ENCODE measurements at regions not wholly inside any gene's neighbourhood (a gene's known extent, or its start where the extent isn't known, plus 50 kb on each side); places are given as distances from the start of the nearest gene placed in this dataset.

DNA sequence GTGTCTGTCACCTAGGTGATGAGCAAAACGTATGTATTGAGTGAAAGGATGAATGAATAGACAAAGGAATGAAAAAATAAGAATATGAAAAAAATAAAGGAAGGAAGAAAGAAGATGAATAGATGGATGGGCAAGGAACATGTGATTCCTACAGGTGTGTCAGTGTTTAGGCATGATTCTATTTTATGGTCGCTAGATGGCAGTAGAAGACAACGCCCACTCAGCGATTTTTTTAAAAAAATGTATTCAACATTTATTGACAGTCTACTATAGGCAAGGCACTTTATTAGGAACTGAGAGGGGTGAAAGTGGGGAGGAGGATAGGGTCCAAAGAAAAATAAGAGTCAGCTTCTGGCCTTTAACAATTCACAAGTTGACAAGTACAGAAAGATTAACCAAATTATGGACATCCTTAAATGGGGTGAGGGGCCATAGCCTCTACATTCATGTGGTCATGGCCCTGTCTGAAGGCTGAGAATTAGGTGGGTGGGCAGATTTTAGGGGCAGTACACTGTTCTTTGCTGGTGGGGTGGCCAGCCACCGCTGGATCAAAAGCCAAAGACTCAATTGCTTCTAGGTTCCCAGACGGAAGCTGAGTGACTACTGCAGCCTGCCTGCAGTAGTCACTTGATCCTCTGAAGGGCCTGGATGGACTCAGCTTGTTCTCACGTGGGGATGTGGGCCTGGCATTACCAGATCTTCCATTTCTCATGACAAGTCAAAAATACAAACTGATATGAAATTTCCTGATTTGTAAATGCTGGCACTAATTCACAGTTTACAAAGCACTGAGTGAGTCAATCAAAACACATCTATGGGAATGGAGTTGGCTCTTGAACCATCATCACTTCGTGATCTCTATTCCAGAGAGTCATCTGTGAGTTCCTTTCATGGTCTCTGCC, 83.9 kb downstream of the FASLG start:
- Histone ChIP-seq H3K4me1 (ENCODE audit: insufficient read depth, poor library complexity, severe bottlenecking) (peaks cover 19% of the 10 kb centered on the region), H3K36me3 (ENCODE audit: low read depth) (no peaks in the 10 kb centered on the region), H3K27ac (ENCODE audit: poor library complexity, severe bottlenecking) (no peak overlapping the region), H3K27me3 (ENCODE audit: insufficient read depth, poor library complexity, severe bottlenecking) (no peaks in the 10 kb centered on the region), H3K9me3 (ENCODE audit: severe bottlenecking) (no peaks in the 10 kb centered on the region), H3K4me3 (ENCODE audit: severe bottlenecking) (no peak overlapping the region)
- ATAC-seq (ENCODE audit: low read depth) (no peak), DNase-seq (ENCODE audit: low spot score) (no peak)
- TF ChIP-seq CTCF (IDR thresholded peaks at IDR 0.05; ENCODE audit: poor library complexity, severe bottlenecking) = peak; percentile 96

DNA sequence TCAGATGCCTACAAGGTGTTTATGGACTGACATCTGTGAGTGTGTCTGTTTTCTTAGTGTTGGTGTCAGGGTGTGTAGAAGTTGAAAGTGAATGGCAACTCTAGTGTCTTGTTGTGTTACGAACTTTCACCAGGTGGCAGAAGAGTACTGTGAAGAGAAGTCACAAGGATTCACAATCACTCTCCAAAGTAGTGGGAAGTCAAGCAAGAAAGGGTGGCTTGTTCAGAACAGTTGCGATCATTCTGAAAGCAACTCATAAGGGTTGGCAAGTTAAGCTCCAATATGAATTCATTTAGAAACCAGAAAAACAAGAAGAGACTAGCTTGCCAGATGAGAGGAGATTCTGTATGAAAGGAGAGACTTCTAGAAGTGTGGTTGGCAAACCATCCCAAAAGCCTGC, 86.1 kb downstream of the FASLG start:
- Histone ChIP-seq H3K36me3 (ENCODE audit: low read depth) (no peaks in the 10 kb centered on the region), H3K4me1 (ENCODE audit: insufficient read depth, poor library complexity, severe bottlenecking) (peaks cover 19% of the 10 kb centered on the region), H3K4me3 (ENCODE audit: severe bottlenecking) (no peak overlapping the region), H3K27ac (ENCODE audit: poor library complexity, severe bottlenecking) (no peak overlapping the region), H3K27me3 (ENCODE audit: insufficient read depth, poor library complexity, severe bottlenecking) (no peaks in the 10 kb centered on the region), H3K9me3 (ENCODE audit: severe bottlenecking) (no peaks in the 10 kb centered on the region)
- ATAC-seq (ENCODE audit: low read depth) = peak; percentile 42
- peak; percentile 85 for TF ChIP-seq CTCF (IDR thresholded peaks at IDR 0.05; ENCODE audit: poor library complexity, severe bottlenecking)
- DNase-seq (ENCODE audit: low spot score) = no peak

- Histone ChIP-seq H3K27me3 (ENCODE audit: insufficient read depth, poor library complexity, severe bottlenecking) (no peaks in the 10 kb centered on the region), H3K4me1 (ENCODE audit: insufficient read depth, poor library complexity, severe bottlenecking) (peaks cover 19% of the 10 kb centered on the region), H3K36me3 (ENCODE audit: low read depth) (no peaks in the 10 kb centered on the region), H3K27ac (ENCODE audit: poor library complexity, severe bottlenecking) (peak overlapping the region; percentile 41), H3K9me3 (ENCODE audit: severe bottlenecking) (no peaks in the 10 kb centered on the region), H3K4me3 (ENCODE audit: severe bottlenecking) (no peak overlapping the region)
- DNase-seq (ENCODE audit: low spot score) (no peak), ATAC-seq (ENCODE audit: low read depth) (peak; percentile 95)
- TF ChIP-seq CTCF (IDR thresholded peaks at IDR 0.05; ENCODE audit: poor library complexity, severe bottlenecking) = no peak
Observed at GRCh38 chr1:172746091-172746949, 87.4 kb downstream of the FASLG start.

GRCh38 chr1:172748201-172748600, 89.3 kb downstream of the FASLG start:
- H3K36me3 ChIP-seq (ENCODE audit: low read depth) = no peaks in the 10 kb centered on the region
- DNase-seq (ENCODE audit: low spot score) (no peak), ATAC-seq (ENCODE audit: low read depth) (no peak)
- no peaks in the 10 kb centered on the region for H3K27me3 ChIP-seq (ENCODE audit: insufficient read depth, poor library complexity, severe bottlenecking)
- no peak overlapping the region for H3K4me3 ChIP-seq (ENCODE audit: severe bottlenecking)
- TF ChIP-seq CTCF (IDR thresholded peaks at IDR 0.05; ENCODE audit: poor library complexity, severe bottlenecking) = no peak
- peaks cover 19% of the 10 kb centered on the region for H3K4me1 ChIP-seq (ENCODE audit: insufficient read depth, poor library complexity, severe bottlenecking)
- no peaks in the 10 kb centered on the region for H3K9me3 ChIP-seq (ENCODE audit: severe bottlenecking)
- H3K27ac ChIP-seq (ENCODE audit: poor library complexity, severe bottlenecking) = no peak overlapping the region
